ENCODE measurements at regions not wholly inside any gene's neighbourhood (a gene's known extent, or its start where the extent isn't known, plus 50 kb on each side); places are given as distances from the start of the nearest gene placed in this dataset.
"Not testable (repeated sequence)": the region's sequence is repeated elsewhere in the genome, so short reads cannot be mapped to it uniquely, and the experiment has no call there.

GRCh38 chr2:236827997-236828396 lies 257.7 kb upstream of the COPS8 start:
- Histone ChIP-seq H3K4me1 (ENCODE audit: insufficient read depth, low read length) (no peaks in the 10 kb centered on the region), H3K9ac (ENCODE audit: low read length) (no peak overlapping the region), H3K9me3 (ENCODE audit: low read length) (no peaks in the 10 kb centered on the region), H3K27me3 (ENCODE audit: control insufficient read depth in 1 of 2, insufficient read depth in 2 of 2, low read length in 2 of 2) (no peaks in the 10 kb centered on the region), H3K36me3 (ENCODE audit: insufficient read depth, low read length) (no peaks in the 10 kb centered on the region), H3K27ac (ENCODE audit: low read depth, low read length) (no peak overlapping the region), H3K4me3 (ENCODE audit: low read depth in 1 of 2, low read length in 2 of 2) (no peak overlapping the region)

- H3K36me3 ChIP-seq (ENCODE audit: insufficient read depth, low read length), result no peaks in the 10 kb centered on the region
- no peak overlapping the region for H3K27ac ChIP-seq (ENCODE audit: low read depth, low read length)
- H3K27me3 ChIP-seq (ENCODE audit: control insufficient read depth in 1 of 2, insufficient read depth in 2 of 2, low read length in 2 of 2), result no peaks in the 10 kb centered on the region
- no peaks in the 10 kb centered on the region for H3K4me1 ChIP-seq (ENCODE audit: insufficient read depth, low read length)
- H3K9ac ChIP-seq (ENCODE audit: low read length), result no peak overlapping the region
- no peak overlapping the region for H3K4me3 ChIP-seq (ENCODE audit: low read depth in 1 of 2, low read length in 2 of 2)
- H3K9me3 ChIP-seq (ENCODE audit: low read length), result no peaks in the 10 kb centered on the region
These were observed 256.9 kb upstream of the COPS8 start for GRCh38 chr2:236828820-236829219.

GRCh38 chr2:236830926-236831325 lies 254.8 kb upstream of the COPS8 start:
- H3K4me1 ChIP-seq (ENCODE audit: insufficient read depth, low read length), result no peaks in the 10 kb centered on the region
- H3K4me3 ChIP-seq (ENCODE audit: low read depth in 1 of 2, low read length in 2 of 2), result no peak overlapping the region
- no peaks in the 10 kb centered on the region for H3K9me3 ChIP-seq (ENCODE audit: low read length)
- no peak overlapping the region for H3K9ac ChIP-seq (ENCODE audit: low read length)
- H3K27ac ChIP-seq (ENCODE audit: low read depth, low read length), result no peak overlapping the region
- no peaks in the 10 kb centered on the region for H3K36me3 ChIP-seq (ENCODE audit: insufficient read depth, low read length)
- no peaks in the 10 kb centered on the region for H3K27me3 ChIP-seq (ENCODE audit: control insufficient read depth in 1 of 2, insufficient read depth in 2 of 2, low read length in 2 of 2)

- Histone ChIP-seq H3K4me3 (ENCODE audit: low read depth in 1 of 2, low read length in 2 of 2) (no peak overlapping the region), H3K27ac (ENCODE audit: low read depth, low read length) (no peak overlapping the region), H3K9me3 (ENCODE audit: low read length) (no peaks in the 10 kb centered on the region), H3K27me3 (ENCODE audit: control insufficient read depth in 1 of 2, insufficient read depth in 2 of 2, low read length in 2 of 2) (no peaks in the 10 kb centered on the region), H3K36me3 (ENCODE audit: insufficient read depth, low read length) (no peaks in the 10 kb centered on the region), H3K9ac (ENCODE audit: low read length) (no peak overlapping the region), H3K4me1 (ENCODE audit: insufficient read depth, low read length) (no peaks in the 10 kb centered on the region)
These were observed 254.0 kb upstream of the COPS8 start for GRCh38 chr2:236831698-236832097.

- H3K4me3 ChIP-seq (ENCODE audit: low read depth in 1 of 2, low read length in 2 of 2), result no peak overlapping the region
- no peak overlapping the region for H3K27ac ChIP-seq (ENCODE audit: low read depth, low read length)
- H3K27me3 ChIP-seq (ENCODE audit: control insufficient read depth in 1 of 2, insufficient read depth in 2 of 2, low read length in 2 of 2), result no peaks in the 10 kb centered on the region
- no peaks in the 10 kb centered on the region for H3K9me3 ChIP-seq (ENCODE audit: low read length)
- H3K4me1 ChIP-seq (ENCODE audit: insufficient read depth, low read length), result no peaks in the 10 kb centered on the region
- H3K9ac ChIP-seq (ENCODE audit: low read length), result no peak overlapping the region
- no peaks in the 10 kb centered on the region for H3K36me3 ChIP-seq (ENCODE audit: insufficient read depth, low read length)
These were observed 252.1 kb upstream of the COPS8 start for GRCh38 chr2:236833501-236834073.

GRCh38 chr2:236834284-236834683 lies 251.4 kb upstream of the COPS8 start:
- Histone ChIP-seq H3K9me3 (ENCODE audit: low read length) (no peaks in the 10 kb centered on the region), H3K4me3 (ENCODE audit: low read depth in 1 of 2, low read length in 2 of 2) (no peak overlapping the region), H3K27ac (ENCODE audit: low read depth, low read length) (no peak overlapping the region), H3K4me1 (ENCODE audit: insufficient read depth, low read length) (no peaks in the 10 kb centered on the region), H3K36me3 (ENCODE audit: insufficient read depth, low read length) (no peaks in the 10 kb centered on the region), H3K9ac (ENCODE audit: low read length) (no peak overlapping the region), H3K27me3 (ENCODE audit: control insufficient read depth in 1 of 2, insufficient read depth in 2 of 2, low read length in 2 of 2) (no peaks in the 10 kb centered on the region)

GRCh38 chr2:236835307-236836024 lies 250.2 kb upstream of the COPS8 start:
- no peak overlapping the region for H3K4me3 ChIP-seq (ENCODE audit: low read depth in 1 of 2, low read length in 2 of 2)
- H3K27ac ChIP-seq (ENCODE audit: low read depth, low read length), result no peak overlapping the region
- no peaks in the 10 kb centered on the region for H3K36me3 ChIP-seq (ENCODE audit: insufficient read depth, low read length)
- no peaks in the 10 kb centered on the region for H3K4me1 ChIP-seq (ENCODE audit: insufficient read depth, low read length)
- no peaks in the 10 kb centered on the region for H3K27me3 ChIP-seq (ENCODE audit: control insufficient read depth in 1 of 2, insufficient read depth in 2 of 2, low read length in 2 of 2)
- H3K9me3 ChIP-seq (ENCODE audit: low read length), result no peaks in the 10 kb centered on the region
- H3K9ac ChIP-seq (ENCODE audit: low read length), result no peak overlapping the region

- H3K27me3 ChIP-seq (ENCODE audit: control insufficient read depth in 1 of 2, insufficient read depth in 2 of 2, low read length in 2 of 2); H3K4me1 ChIP-seq (ENCODE audit: insufficient read depth, low read length); H3K9ac ChIP-seq (ENCODE audit: low read length); H3K36me3 ChIP-seq (ENCODE audit: insufficient read depth, low read length); H3K4me3 ChIP-seq (ENCODE audit: low read depth in 1 of 2, low read length in 2 of 2); H3K9me3 ChIP-seq (ENCODE audit: low read length); H3K27ac ChIP-seq (ENCODE audit: low read depth, low read length): not testable (repeated sequence)
These were observed 249.7 kb upstream of the COPS8 start for GRCh38 chr2:236836028-236836427.

- Histone ChIP-seq H3K4me3 (ENCODE audit: low read depth in 1 of 2, low read length in 2 of 2) (no peak overlapping the region), H3K4me1 (ENCODE audit: insufficient read depth, low read length) (peaks cover 15% of the 10 kb centered on the region), H3K36me3 (ENCODE audit: insufficient read depth, low read length) (no peaks in the 10 kb centered on the region), H3K27ac (ENCODE audit: low read depth, low read length) (no peak overlapping the region), H3K9me3 (ENCODE audit: low read length) (no peaks in the 10 kb centered on the region), H3K9ac (ENCODE audit: low read length) (no peak overlapping the region), H3K27me3 (ENCODE audit: control insufficient read depth in 1 of 2, insufficient read depth in 2 of 2, low read length in 2 of 2) (no peaks in the 10 kb centered on the region)
These were observed 245.5 kb upstream of the COPS8 start for GRCh38 chr2:236840215-236840614.

GRCh38 chr2:236840857-236841256 lies 244.8 kb upstream of the COPS8 start:
- Histone ChIP-seq H3K27ac (ENCODE audit: low read depth, low read length) (no peak overlapping the region), H3K27me3 (ENCODE audit: control insufficient read depth in 1 of 2, insufficient read depth in 2 of 2, low read length in 2 of 2) (no peaks in the 10 kb centered on the region), H3K4me3 (ENCODE audit: low read depth in 1 of 2, low read length in 2 of 2) (no peak overlapping the region), H3K9me3 (ENCODE audit: low read length) (no peaks in the 10 kb centered on the region), H3K36me3 (ENCODE audit: insufficient read depth, low read length) (no peaks in the 10 kb centered on the region), H3K9ac (ENCODE audit: low read length) (no peak overlapping the region), H3K4me1 (ENCODE audit: insufficient read depth, low read length) (peaks cover 15% of the 10 kb centered on the region)

- Histone ChIP-seq H3K9ac (ENCODE audit: low read length) (no peak overlapping the region), H3K27ac (ENCODE audit: low read depth, low read length) (no peak overlapping the region)
These were observed 244.3 kb upstream of the COPS8 start for GRCh38 chr2:236841389-236841788.

More at GRCh38 chr2:236841389-236841788, 244.3 kb upstream of the COPS8 start:
- Histone ChIP-seq H3K4me1 (ENCODE audit: insufficient read depth, low read length) (peaks cover 15% of the 10 kb centered on the region), H3K27me3 (ENCODE audit: control insufficient read depth in 1 of 2, insufficient read depth in 2 of 2, low read length in 2 of 2) (no peaks in the 10 kb centered on the region), H3K36me3 (ENCODE audit: insufficient read depth, low read length) (no peaks in the 10 kb centered on the region), H3K9me3 (ENCODE audit: low read length) (no peaks in the 10 kb centered on the region), H3K4me3 (ENCODE audit: low read depth in 1 of 2, low read length in 2 of 2) (no peak overlapping the region)

All from muscle layer of colon (tissue), 2 donors.